GM18870 (cell line): ENCODE measurements at regions not wholly inside any gene's neighbourhood (a gene's known extent, or its start where the extent isn't known, plus 50 kb on each side); places are given as distances from the start of the nearest gene placed in this dataset.
"Not testable (repeated sequence)": the region's sequence is repeated elsewhere in the genome, so short reads cannot be mapped to it uniquely, and the experiment has no call there.

Source experiments
- ATAC-seq: cut with Tn5 transposase; IDR thresholded peaks from one replicate; pipeline ENCODE4 v1.9.1; 2021; ENCODE audit warnings: moderate library complexity; ENCODE audit not compliant: unreplicated experiment

- no peak for ATAC-seq
Observed at GRCh38 chr10:117745301-117745700, 202.8 kb downstream of the EMX2 start.

GRCh38 chr10:117746541-117747448 lies 204.2 kb downstream of the EMX2 start:
- no peak for ATAC-seq

GRCh38 chr10:117747636-117748035 lies 205.1 kb downstream of the EMX2 start:
- no peak for ATAC-seq

- ATAC-seq, result no peak
Observed at GRCh38 chr10:117748058-117748457, 205.5 kb downstream of the EMX2 start.

- no peak for ATAC-seq
Observed at GRCh38 chr10:117750616-117751015, 208.1 kb downstream of the EMX2 start.

GRCh38 chr10:117751259-117751658 lies 208.7 kb downstream of the EMX2 start:
- ATAC-seq, result no peak

- ATAC-seq, result no peak
Observed at GRCh38 chr10:117752103-117752502, 209.6 kb downstream of the EMX2 start.

- ATAC-seq, result no peak
Observed at GRCh38 chr10:117754770-117755658, 212.5 kb downstream of the EMX2 start.

GRCh38 chr10:117755659-117756014 lies 213.1 kb downstream of the EMX2 start:
- no peak for ATAC-seq

- no peak for ATAC-seq
Observed at GRCh38 chr10:117757086-117757720, 214.7 kb downstream of the EMX2 start.

- ATAC-seq, result no peak
Observed at GRCh38 chr10:117759266-117759665, 216.7 kb downstream of the EMX2 start.

GRCh38 chr10:117761695-117762094 lies 219.1 kb downstream of the EMX2 start:
- ATAC-seq, result no peak

- ATAC-seq, result no peak
Observed at GRCh38 chr10:117762126-117762818, 219.7 kb downstream of the EMX2 start.

GRCh38 chr10:117762819-117763172 lies 220.2 kb downstream of the EMX2 start:
- no peak for ATAC-seq

- no peak for ATAC-seq
Observed at GRCh38 chr10:117763528-117763927, 221.0 kb downstream of the EMX2 start.

- ATAC-seq, result no peak
Observed at GRCh38 chr10:117768333-117769042, 225.9 kb downstream of the EMX2 start.

- no peak for ATAC-seq
Observed at GRCh38 chr10:117775526-117775925, 233.0 kb downstream of the EMX2 start.

GRCh38 chr10:117777222-117777621 lies 234.7 kb downstream of the EMX2 start:
- ATAC-seq, result not testable (repeated sequence)

- no peak for ATAC-seq
Observed at GRCh38 chr10:117778241-117778640, 235.7 kb downstream of the EMX2 start.

- ATAC-seq, result no peak
Observed at GRCh38 chr10:117780411-117780810, 237.9 kb downstream of the EMX2 start.
